Right lobe of liver (tissue), 4 donors: ENCODE measurements at regions not wholly inside any gene's neighbourhood (a gene's known extent, or its start where the extent isn't known, plus 50 kb on each side); places are given as distances from the start of the nearest gene placed in this dataset.

ENCODE experiments used
- CTCF ChIP-seq, 4 donors: fragments of 200-600 bp in 3 of 4; fragments of 450-650 bp in 1 of 4; IDR thresholded peaks; one replicate each; pipeline versions ENCODE4 v1.5.1 to v1.8.0; 2016 to 2022; ENCODE audit warnings: antibody characterized with exemption in 4 of 4, mild to moderate bottlenecking in 2 of 4
- POLR2A ChIP-seq: fragments of 450-650 bp; IDR thresholded peaks from one replicate; pipeline ENCODE4 v1.6.1; 2017; ENCODE audit warnings: antibody characterized with exemption, mild to moderate bottlenecking
- donor health status: DM: no; HTN: no; CAD: no.
- donor health status: DM: no; HTN: no; CAD: no.
- donor health status: DM: no; HTN: yes; CAD: no.

- TF ChIP-seq CTCF (IDR thresholded peaks at IDR 0.05) = no peak
- no peak for TF ChIP-seq POLR2A
Measured at GRCh38 chr5:15234366-15234765, 265.6 kb upstream of the FBXL7 start.
